ENCODE measurements at regions not wholly inside any gene's neighbourhood (a gene's known extent, or its start where the extent isn't known, plus 50 kb on each side); places are given as distances from the start of the nearest gene placed in this dataset.

DNA sequence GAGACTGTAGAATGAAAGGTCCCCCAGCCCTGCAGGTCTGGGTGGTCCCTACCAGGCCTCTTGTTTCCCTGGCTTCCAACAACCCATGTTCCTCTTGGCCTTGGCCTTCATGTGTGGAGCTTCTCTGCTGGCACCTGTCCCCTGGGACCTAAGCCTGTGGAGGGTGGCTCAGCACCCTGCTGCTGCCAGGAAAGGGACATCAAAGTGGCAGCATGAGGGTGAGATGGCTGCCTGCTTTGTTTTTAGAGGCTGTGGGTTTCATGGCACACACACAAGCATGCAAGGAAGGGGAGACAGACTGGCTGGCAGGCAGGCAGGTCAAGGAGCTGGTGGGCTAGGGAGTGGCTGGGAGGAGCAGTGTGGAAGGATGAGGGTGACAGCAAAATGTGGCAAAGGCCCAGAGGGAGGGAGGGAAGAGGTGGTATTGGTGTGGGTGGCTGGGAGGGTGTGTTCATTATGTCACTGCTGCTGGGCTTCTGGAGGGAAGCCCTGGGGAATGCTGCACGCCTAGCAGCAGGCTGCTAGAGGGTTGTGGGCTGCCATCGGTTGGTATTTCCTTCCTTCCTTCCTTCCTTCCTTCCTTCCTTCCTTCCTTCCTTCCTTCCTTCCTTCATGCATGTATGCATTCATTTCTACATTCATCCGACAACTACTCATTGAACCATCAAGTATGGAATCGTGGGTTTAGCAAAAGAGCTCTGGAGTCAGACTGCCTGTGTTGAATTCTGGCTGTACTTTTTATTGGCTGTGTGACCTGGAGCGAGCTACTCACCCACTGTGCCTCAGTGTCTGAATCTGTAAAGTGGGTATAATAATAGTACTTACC, 128.7 kb upstream of the PJA1 start:
- Histone ChIP-seq H3K36me3 (ENCODE audit: low read depth) (no peaks in the 10 kb centered on the region), H3K9me3 (ENCODE audit: insufficient read depth, low read depth) (no peaks in the 10 kb centered on the region), H3K27me3 (ENCODE audit: insufficient read depth, low read depth) (0 out of 2 replicates have a peak, but pooled peaks cover 4% of the 10 kb centered on the region), H4K20me1 (ENCODE audit: insufficient read depth) (no peaks in the 10 kb centered on the region), H3K4me2 (no peak overlapping the region), H3F3A (ENCODE audit: insufficient read depth, low read depth) (no peaks in the 10 kb centered on the region), H3K4me3 (no peak overlapping the region), H3K79me2 (ENCODE audit: low read depth) (no peaks in the 10 kb centered on the region), H3K4me1 (replicated peaks; ENCODE audit: insufficient read depth) (no peaks in the 10 kb centered on the region), H2AFZ (no peak overlapping the region), H3K9me2 (ENCODE audit: insufficient read depth) (no peaks in the 10 kb centered on the region), H3K27ac (no peak overlapping the region)
- ChIA-PET POLR2A (ENCODE audit: unreplicated experiment) (no interaction called here), CTCF (no interaction called here)
- DNase-seq: no peak
- intact Hi-C loops (cut with micrococcal nuclease; ENCODE audit: unreplicated experiment): no loop called here
- BruUV-seq (replicated peaks): no TSS peak
- TF ChIP-seq CTCF (conservative IDR thresholded peaks at IDR 0.05) (no peak), EZH2 (IDR thresholded peaks at IDR 0.05; ENCODE audit: low read depth) (no peak)

GRCh38 chrX:69291116-69291515, 125.9 kb upstream of the PJA1 start:
- ChIA-PET CTCF (interaction anchor here (0.6 kb wide), 1 partner anchor 397 kb away, joined by 3 read pairs; no protein-coding TSS in a partner anchor), POLR2A (ENCODE audit: unreplicated experiment) (no interaction called here)
- no peaks in the 10 kb centered on the region for H3K36me3 ChIP-seq (ENCODE audit: low read depth)
- DNase-seq: no peak
- H3K4me1 ChIP-seq (replicated peaks; ENCODE audit: insufficient read depth): no peaks in the 10 kb centered on the region
- 0 out of 2 replicates have a peak, but pooled peaks cover 4% of the 10 kb centered on the region for H3K27me3 ChIP-seq (ENCODE audit: insufficient read depth, low read depth)
- no TSS peak for BruUV-seq (replicated peaks)
- H3K79me2 ChIP-seq (ENCODE audit: low read depth): no peaks in the 10 kb centered on the region
- TF ChIP-seq EZH2 (IDR thresholded peaks at IDR 0.05; ENCODE audit: low read depth) (no peak), CTCF (conservative IDR thresholded peaks at IDR 0.05) (no peak)
- H3K4me3 ChIP-seq: no peak overlapping the region
- no peaks in the 10 kb centered on the region for H3K9me3 ChIP-seq (ENCODE audit: insufficient read depth, low read depth)
- H4K20me1 ChIP-seq (ENCODE audit: insufficient read depth): no peaks in the 10 kb centered on the region
- intact Hi-C loops (cut with micrococcal nuclease; ENCODE audit: unreplicated experiment): no loop called here
- no peaks in the 10 kb centered on the region for H3K9me2 ChIP-seq (ENCODE audit: insufficient read depth)
- no peak overlapping the region for H3K4me2 ChIP-seq
- H3F3A ChIP-seq (ENCODE audit: insufficient read depth, low read depth): no peaks in the 10 kb centered on the region
- H3K27ac ChIP-seq: no peak overlapping the region
- no peak overlapping the region for H2AFZ ChIP-seq

DNA sequence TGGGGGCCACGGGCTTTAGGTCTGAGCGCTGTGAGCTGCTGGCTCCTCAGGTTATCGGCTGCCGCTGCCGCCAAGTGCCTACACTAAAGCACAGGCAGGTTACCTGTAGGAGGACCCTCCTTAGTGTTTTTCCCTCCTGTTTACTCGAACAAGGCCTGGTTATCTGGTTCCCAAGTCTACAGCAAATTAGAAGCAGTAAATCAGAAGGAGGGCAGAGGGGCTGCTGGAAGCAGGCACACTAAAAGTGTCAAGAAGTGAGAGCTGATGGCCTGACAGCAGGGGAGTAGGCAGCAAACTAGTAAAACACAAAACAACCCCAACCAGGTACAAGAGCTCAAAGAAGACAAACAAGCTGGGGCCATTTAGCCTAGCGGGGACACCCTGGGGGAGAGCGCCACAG, 125.0 kb upstream of the PJA1 start:
- no peak for DNase-seq
- no peaks in the 10 kb centered on the region for H3K9me3 ChIP-seq (ENCODE audit: insufficient read depth, low read depth)
- H2AFZ ChIP-seq: no peak overlapping the region
- no peaks in the 10 kb centered on the region for H3K79me2 ChIP-seq (ENCODE audit: low read depth)
- 0 out of 2 replicates have a peak, but pooled peaks cover 4% of the 10 kb centered on the region for H3K27me3 ChIP-seq (ENCODE audit: insufficient read depth, low read depth)
- no peaks in the 10 kb centered on the region for H3K9me2 ChIP-seq (ENCODE audit: insufficient read depth)
- no peaks in the 10 kb centered on the region for H4K20me1 ChIP-seq (ENCODE audit: insufficient read depth)
- H3K4me2 ChIP-seq: no peak overlapping the region
- H3K4me3 ChIP-seq: no peak overlapping the region
- no peaks in the 10 kb centered on the region for H3K36me3 ChIP-seq (ENCODE audit: low read depth)
- H3K4me1 ChIP-seq (replicated peaks; ENCODE audit: insufficient read depth): no peaks in the 10 kb centered on the region
- ChIA-PET CTCF (no interaction called here), POLR2A (ENCODE audit: unreplicated experiment) (no interaction called here)
- H3K27ac ChIP-seq: no peak overlapping the region
- TF ChIP-seq CTCF (conservative IDR thresholded peaks at IDR 0.05) (no peak), EZH2 (IDR thresholded peaks at IDR 0.05; ENCODE audit: low read depth) (no peak)
- intact Hi-C loops (cut with micrococcal nuclease; ENCODE audit: unreplicated experiment): no loop called here
- H3F3A ChIP-seq (ENCODE audit: insufficient read depth, low read depth): no peaks in the 10 kb centered on the region
- BruUV-seq (replicated peaks): no TSS peak

Measured in PC-9 (cell line).